CD14-positive monocyte (primary cell): ENCODE measurements at regions not wholly inside any gene's neighbourhood (a gene's known extent, or its start where the extent isn't known, plus 50 kb on each side); places are given as distances from the start of the nearest gene placed in this dataset.

Experiments
- DNase-seq, 3 donors: peaks; one replicate each; pipeline ENCODE4 v3.0.0-alpha.2; 2011 to 2022
- H2AFZ ChIP-seq: 2 replicates; pipeline ENCODE4 v1.6.0; 2012; ENCODE audit warnings: mild to moderate bottlenecking, low read depth, low read length, inconsistent platforms; ENCODE audit not compliant: insufficient read depth, poor library complexity, severe bottlenecking
- H3K27ac ChIP-seq, 2 donors: 1 replicate in 1 of 2; 2 replicates in 1 of 2; pipeline ENCODE4 v1.5.1; 2012 to 2013; ENCODE audit warnings: low read length in 2 of 2, control low read depth in 1 of 2, inconsistent platforms in 1 of 2, low read depth in 1 of 2, mild to moderate bottlenecking in 1 of 2
- H3K27me3 ChIP-seq, 2 donors: one replicate each; pipeline versions ENCODE4 v1.6.0 to v1.6.1; 2011 to 2013; ENCODE audit warnings: low read length in 2 of 2; ENCODE audit not compliant: control insufficient read depth in 2 of 2, insufficient read depth in 2 of 2
- H3K36me3 ChIP-seq, 2 donors: replicated peaks in 1 of 2; 1 replicate in 1 of 2; 2 replicates in 1 of 2; pipeline versions ENCODE4 v1.5.1 to v1.6.1; 2012 to 2013; ENCODE audit warnings: low read length in 2 of 2, control low read depth in 1 of 2, inconsistent platforms in 1 of 2, mild to moderate bottlenecking in 1 of 2; ENCODE audit not compliant: insufficient read depth in 2 of 2, control insufficient read depth in 1 of 2
- H3K4me1 ChIP-seq, 2 donors: 1 replicate in 1 of 2; 2 replicates in 1 of 2; pipeline versions ENCODE4 v1.5.1 to v1.6.1; 2012 to 2013; ENCODE audit warnings: low read length in 2 of 2, control low read depth in 1 of 2, inconsistent platforms in 1 of 2, mild to moderate bottlenecking in 1 of 2, moderate library complexity in 1 of 2; ENCODE audit not compliant: insufficient read depth in 2 of 2, control insufficient read depth in 1 of 2
- H3K4me2 ChIP-seq: replicated peaks from 2 replicates; pipeline ENCODE3; 2012; ENCODE audit warnings: low read length, moderate library complexity, mild to moderate bottlenecking; ENCODE audit not compliant: poor library complexity, severe bottlenecking; ENCODE audit errors: extremely low read depth
- H3K4me3 ChIP-seq, 3 experiments: fragments of 200-600 bp in 1 of 3; sonication (generic) in 1 of 3; replicated peaks in 1 of 3; 1 replicate in 2 of 3; 2 replicates in 1 of 3; pipeline ENCODE4 v1.5.1; 2011 to 2013; ENCODE audit warnings: low read length in 3 of 3, mild to moderate bottlenecking in 3 of 3, control low read depth in 2 of 3, low read depth in 2 of 3, inconsistent platforms in 1 of 3, moderate library complexity in 1 of 3
- H3K79me2 ChIP-seq: 2 replicates; pipeline ENCODE4 v1.6.0; 2012; ENCODE audit warnings: mild to moderate bottlenecking, control low read depth, inconsistent platforms, low read length, moderate library complexity; ENCODE audit not compliant: insufficient read depth
- H3K9ac ChIP-seq: 2 replicates; pipeline ENCODE4 v1.6.0; 2017; ENCODE audit warnings: low read length, mild to moderate bottlenecking; ENCODE audit not compliant: insufficient read depth, poor library complexity, severe bottlenecking
- H3K9me3 ChIP-seq, 2 donors: replicated peaks in 1 of 2; 1 replicate in 1 of 2; 2 replicates in 1 of 2; pipeline versions ENCODE4 v1.5.1 to v1.6.1; 2012 to 2013; ENCODE audit warnings: low read length in 2 of 2, control low read depth in 1 of 2; ENCODE audit not compliant: control insufficient read depth in 1 of 2, insufficient read depth in 1 of 2
- H4K20me1 ChIP-seq: 2 replicates; pipeline ENCODE4 v1.6.0; 2012; ENCODE audit warnings: mild to moderate bottlenecking, low read length, control low read depth, moderate library complexity; ENCODE audit not compliant: insufficient read depth
- H3K27ac Mint-ChIP-seq, 7 donors: one replicate each; pipeline ENCODE4 v1.8.0; 2020; ENCODE audit warnings: mild to moderate bottlenecking in 7 of 7, mixed read lengths in 7 of 7, moderate library complexity in 6 of 7, inconsistent platforms in 2 of 7
- H3K27me3 Mint-ChIP-seq, 3 donors: one replicate each; pipeline ENCODE4 v1.8.0; 2021 to 2022; ENCODE audit warnings: low read depth in 3 of 3, mild to moderate bottlenecking in 3 of 3, mixed read lengths in 3 of 3, moderate library complexity in 3 of 3, inconsistent platforms in 1 of 3
- H3K36me3 Mint-ChIP-seq, 2 donors: one replicate each; pipeline ENCODE4 v1.8.0; 2020; ENCODE audit warnings: mixed read lengths in 2 of 2, inconsistent platforms in 1 of 2, mild to moderate bottlenecking in 1 of 2
- H3K4me1 Mint-ChIP-seq: one replicate; pipeline ENCODE4 v1.8.0; 2020; ENCODE audit warnings: mild to moderate bottlenecking, mixed read lengths
- H3K4me3 Mint-ChIP-seq, 2 donors: one replicate each; pipeline ENCODE4 v1.8.0; 2020; ENCODE audit warnings: mild to moderate bottlenecking in 2 of 2, mixed read lengths in 2 of 2, moderate library complexity in 1 of 2
- H3K9me3 Mint-ChIP-seq, 7 donors: one replicate each; pipeline ENCODE4 v1.8.0; 2020 to 2022; ENCODE audit warnings: mixed read lengths in 7 of 7, mild to moderate bottlenecking in 6 of 7, moderate library complexity in 6 of 7, inconsistent platforms in 2 of 7
- WGBS: methylation state at CpG from one replicate; pipeline ENCODE4 v1.1.5; 2013; ENCODE audit warnings: missing lambda C conversion rate; ENCODE audit not compliant: insufficient coverage; 5-methylcytosine and 5-hydroxymethylcytosine counted together
- intact Hi-C, 2 donors: fragments of 100-400 bp; cut with micrococcal nuclease; formaldehyde crosslinking; loops; one replicate each; pipeline versions ENCODE4 v1.15.0 to v1.15.1; 2023
- TF ChIP-seq, protein P1 (sequence below): fragments of 200-600 bp; IDR thresholded peaks from one replicate; pipeline ENCODE4 v1.8.0; 2022; ENCODE audit warnings: antibody characterized with exemption, mild to moderate bottlenecking

DNA sequence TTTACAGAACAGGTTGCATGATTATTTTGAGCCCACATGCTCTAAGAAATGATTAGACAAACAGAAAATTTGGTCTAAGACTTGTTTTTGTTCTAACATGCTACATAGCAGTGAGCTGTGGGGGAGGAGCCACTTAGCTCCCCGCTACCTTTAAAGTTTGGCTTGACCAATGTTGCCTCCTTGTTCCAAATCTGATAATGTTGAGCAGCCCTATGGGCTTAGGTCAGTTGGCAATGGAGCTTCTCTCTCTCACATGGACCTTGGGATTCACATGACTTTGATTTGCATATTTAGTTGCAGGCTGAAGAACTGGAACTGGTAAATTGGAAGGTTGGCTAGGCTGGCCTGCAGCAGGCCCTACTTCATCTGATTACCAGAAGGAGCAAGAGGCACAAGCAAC is 116.4 kb downstream of the EBLN2 start:
- H3K4me2 ChIP-seq: no peak overlapping the region
- no peaks in the 10 kb centered on the region for H4K20me1 ChIP-seq
- H3K9me3 ChIP-seq: no peaks in the 10 kb centered on the region
- no peak overlapping the region for H3K9ac ChIP-seq
- Mint-ChIP-seq H3K4me1 (no peaks in the 10 kb centered on the region), H3K4me3 (no peak overlapping the region), H3K36me3 (no peaks in the 10 kb centered on the region), H3K27ac (no peak overlapping the region), H3K9me3 (peaks cover 0 to 5% (median 2%) of the 10 kb centered on the region in 7 donors), H3K27me3 (peaks cover 1 to 3% (median 3%) of the 10 kb centered on the region in 3 donors)
- H3K4me3 ChIP-seq: no peak overlapping the region
- no peaks in the 10 kb centered on the region for H3K36me3 ChIP-seq
- no peak overlapping the region for H3K27ac ChIP-seq
- H3K27me3 ChIP-seq: no peaks in the 10 kb centered on the region
- TF ChIP-seq, protein P1, sequence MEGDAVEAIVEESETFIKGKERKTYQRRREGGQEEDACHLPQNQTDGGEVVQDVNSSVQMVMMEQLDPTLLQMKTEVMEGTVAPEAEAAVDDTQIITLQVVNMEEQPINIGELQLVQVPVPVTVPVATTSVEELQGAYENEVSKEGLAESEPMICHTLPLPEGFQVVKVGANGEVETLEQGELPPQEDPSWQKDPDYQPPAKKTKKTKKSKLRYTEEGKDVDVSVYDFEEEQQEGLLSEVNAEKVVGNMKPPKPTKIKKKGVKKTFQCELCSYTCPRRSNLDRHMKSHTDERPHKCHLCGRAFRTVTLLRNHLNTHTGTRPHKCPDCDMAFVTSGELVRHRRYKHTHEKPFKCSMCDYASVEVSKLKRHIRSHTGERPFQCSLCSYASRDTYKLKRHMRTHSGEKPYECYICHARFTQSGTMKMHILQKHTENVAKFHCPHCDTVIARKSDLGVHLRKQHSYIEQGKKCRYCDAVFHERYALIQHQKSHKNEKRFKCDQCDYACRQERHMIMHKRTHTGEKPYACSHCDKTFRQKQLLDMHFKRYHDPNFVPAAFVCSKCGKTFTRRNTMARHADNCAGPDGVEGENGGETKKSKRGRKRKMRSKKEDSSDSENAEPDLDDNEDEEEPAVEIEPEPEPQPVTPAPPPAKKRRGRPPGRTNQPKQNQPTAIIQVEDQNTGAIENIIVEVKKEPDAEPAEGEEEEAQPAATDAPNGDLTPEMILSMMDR: no peak
- intact Hi-C loops: no loop called here
- H3K4me1 ChIP-seq: no peaks in the 10 kb centered on the region
- 60% methylated on average over 1 of the region's 1 CpG for WGBS
- DNase-seq: no peak
- no peak overlapping the region for H2AFZ ChIP-seq
- H3K79me2 ChIP-seq: no peaks in the 10 kb centered on the region

DNA sequence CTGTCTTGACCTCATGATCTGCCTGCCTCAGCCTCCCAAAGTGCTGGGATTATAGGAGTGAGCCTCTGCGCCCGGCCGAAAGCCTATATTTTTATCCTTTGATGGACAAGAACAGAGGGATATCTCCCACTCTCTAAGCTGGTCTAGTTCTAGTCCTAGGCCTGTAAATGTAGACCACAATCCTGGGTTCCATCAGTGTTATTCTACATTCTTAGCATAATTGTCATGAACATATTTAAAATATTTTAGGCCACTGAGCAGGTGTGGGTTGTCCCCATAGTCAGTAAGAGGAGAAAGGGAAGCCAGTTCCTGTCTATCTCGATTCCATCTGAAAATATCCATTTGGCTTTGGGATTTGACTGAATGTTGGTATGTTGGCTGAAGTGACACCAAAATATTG is 118.1 kb downstream of the EBLN2 start:
- Histone ChIP-seq H3K36me3 (no peaks in the 10 kb centered on the region), H3K27me3 (no peaks in the 10 kb centered on the region), H3K4me1 (no peaks in the 10 kb centered on the region), H3K9me3 (no peaks in the 10 kb centered on the region), H3K4me2 (no peak overlapping the region), H2AFZ (no peak overlapping the region), H3K9ac (no peak overlapping the region), H3K79me2 (no peaks in the 10 kb centered on the region), H3K4me3 (no peak overlapping the region), H3K27ac (no peak overlapping the region), H4K20me1 (no peaks in the 10 kb centered on the region)
- Mint-ChIP-seq H3K27ac (no peak overlapping the region), H3K4me1 (no peaks in the 10 kb centered on the region), H3K36me3 (no peaks in the 10 kb centered on the region), H3K4me3 (no peak overlapping the region), H3K9me3 (peaks cover 0 to 2% (median 0%) of the 10 kb centered on the region in 7 donors), H3K27me3 (peaks cover 4 to 6% (median 5%) of the 10 kb centered on the region in 3 donors)
- TF ChIP-seq, protein P1: no peak
- intact Hi-C loops: no loop called here
- WGBS: no CpG with 5 or more reads among the region's 4 CpGs
- DNase-seq: no peak
